NCI-H345 treated with DMSO at 0.1 percent for 48 hours (cell line): ENCODE measurements at regions not wholly inside any gene's neighbourhood (a gene's known extent, or its start where the extent isn't known, plus 50 kb on each side); places are given as distances from the start of the nearest gene placed in this dataset.
A peak's percentile ranks its signal among the peaks of the same experiment; 100 is the strongest.

ENCODE experiments used
- DNase-seq: peaks from one replicate; lab custom pipeline; 2025; ENCODE audit not compliant: unreplicated experiment; lab: John Stamatoyannopoulos, UW

DNA sequence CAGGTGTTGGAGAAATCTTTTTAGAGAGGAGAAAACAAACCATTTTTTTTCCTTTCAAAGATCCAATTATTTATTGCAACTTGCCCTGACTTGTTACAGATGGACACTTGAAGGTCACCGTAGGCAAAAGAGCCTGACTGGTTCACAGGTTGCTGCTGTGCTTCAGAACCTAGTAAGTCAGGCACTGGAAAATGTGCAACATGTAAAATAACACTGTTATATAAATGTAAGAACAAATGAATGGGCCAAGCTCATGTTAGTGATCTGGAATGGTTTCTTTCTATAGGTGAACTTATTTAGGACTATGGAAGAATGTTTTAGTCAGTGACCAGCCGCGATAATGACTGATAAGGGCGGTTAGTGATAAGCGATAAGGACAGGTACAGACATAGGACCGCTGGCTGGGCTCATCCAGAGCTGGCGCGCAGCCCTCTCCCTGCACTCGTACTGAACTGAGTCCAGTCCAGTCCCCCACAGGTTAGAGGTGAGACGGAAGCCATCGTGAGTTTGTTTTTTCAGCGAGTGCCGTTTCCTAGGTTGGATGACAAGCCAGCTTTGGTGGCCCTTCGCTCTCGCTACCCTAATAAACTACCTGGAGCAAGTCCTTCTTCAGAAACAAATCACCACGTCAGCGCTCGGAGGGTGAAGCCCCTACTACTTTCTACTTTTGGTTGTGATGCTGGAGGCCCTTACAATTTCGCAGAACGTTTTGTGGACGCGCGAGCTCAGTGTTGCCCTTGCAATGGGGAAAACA, 94.4 kb upstream of the PRDM1 start:
- DNase-seq: peak; percentile 57

DNA sequence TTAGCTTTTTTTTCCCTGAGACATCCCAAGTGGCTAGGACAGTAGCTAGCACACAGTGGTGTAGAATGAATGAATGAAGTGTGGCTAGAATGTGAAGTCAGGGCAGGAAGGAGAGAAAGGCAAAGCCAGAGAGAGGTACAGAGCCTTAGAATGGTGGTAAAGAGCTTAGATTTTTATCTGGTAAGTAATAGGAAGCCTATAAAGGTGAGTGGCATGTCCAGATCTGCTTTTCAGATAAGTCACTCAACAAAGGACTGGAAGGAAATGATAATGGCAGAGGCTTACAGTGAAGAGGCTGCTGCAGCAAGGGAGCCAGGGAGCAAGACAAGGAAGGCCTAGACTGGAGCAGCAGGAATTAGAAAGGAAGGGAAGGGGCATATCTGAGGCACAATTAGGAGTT, 96.0 kb upstream of the PRDM1 start:
- no peak for DNase-seq

DNA sequence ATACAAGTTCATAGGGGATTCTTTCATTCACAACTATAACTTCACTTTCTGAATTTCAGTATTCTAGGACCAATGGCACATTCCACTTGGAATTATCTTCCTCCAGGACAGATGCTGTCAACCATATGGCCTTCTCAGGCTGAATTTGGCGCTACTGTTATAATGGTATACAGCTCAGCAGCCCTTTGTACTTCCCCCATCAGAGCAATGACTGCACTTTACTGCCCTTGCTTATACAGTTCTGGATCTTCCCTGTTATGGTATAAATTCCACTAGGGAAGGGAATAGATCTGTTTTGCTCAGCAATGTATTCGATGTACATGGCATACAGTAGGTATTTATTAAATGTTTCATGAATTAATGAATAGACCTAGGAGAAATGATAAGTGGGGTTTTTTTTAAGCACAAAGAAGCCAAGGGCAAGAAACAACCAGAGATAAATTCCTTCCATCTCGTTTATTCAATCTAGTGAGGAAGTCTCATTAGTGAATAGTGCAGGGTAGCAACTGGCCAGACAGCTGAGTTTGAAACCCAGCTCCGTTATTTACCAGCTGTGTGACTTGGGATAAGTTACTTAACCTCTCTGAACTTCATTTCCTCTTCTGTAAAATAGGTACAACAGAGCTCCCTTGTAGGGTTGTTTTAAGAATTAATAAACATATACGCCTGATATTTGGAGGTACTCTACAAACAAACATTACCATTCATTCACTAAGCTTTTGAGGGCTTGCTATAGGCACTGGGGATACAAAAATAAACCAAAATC, 97.1 kb upstream of the PRDM1 start:
- DNase-seq: no peak

DNA sequence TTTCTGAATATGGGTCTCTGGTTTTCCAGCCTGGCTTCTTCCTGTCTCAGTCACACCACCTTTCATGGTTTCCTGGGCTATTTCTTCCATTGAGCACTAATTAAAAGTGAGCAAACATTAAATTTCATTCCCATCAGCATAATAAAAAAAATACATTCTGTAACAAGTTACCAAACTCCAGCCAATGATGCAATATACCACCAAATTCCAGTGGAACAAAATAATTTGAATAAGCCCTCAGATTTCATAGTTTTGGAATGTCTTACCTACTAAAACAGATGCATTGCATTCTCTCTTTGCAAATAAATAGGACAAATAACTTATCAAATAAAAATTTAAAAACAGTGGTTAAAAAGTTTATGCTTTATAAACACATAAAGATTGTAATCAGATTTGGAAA, 97.8 kb upstream of the PRDM1 start:
- DNase-seq: no peak

DNA sequence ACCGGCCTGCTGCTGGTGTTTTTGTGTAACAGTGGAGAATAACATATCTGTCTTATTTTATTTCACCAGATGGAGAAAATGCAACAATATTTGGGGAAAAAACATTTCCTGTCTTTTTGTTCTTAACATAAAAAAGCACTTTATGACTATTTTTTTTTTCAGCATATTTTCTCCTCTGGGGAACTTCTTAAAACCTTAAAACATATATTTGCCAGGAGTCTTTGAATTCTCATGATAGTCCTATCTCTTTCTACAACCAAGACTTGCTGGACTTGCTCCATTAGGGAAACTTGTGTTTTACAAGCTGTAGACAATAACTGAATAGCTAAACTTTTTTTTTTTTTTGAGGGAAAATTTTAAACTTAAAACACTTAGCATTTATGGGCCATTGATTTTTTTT, 98.6 kb upstream of the PRDM1 start:
- DNase-seq: no peak

DNA sequence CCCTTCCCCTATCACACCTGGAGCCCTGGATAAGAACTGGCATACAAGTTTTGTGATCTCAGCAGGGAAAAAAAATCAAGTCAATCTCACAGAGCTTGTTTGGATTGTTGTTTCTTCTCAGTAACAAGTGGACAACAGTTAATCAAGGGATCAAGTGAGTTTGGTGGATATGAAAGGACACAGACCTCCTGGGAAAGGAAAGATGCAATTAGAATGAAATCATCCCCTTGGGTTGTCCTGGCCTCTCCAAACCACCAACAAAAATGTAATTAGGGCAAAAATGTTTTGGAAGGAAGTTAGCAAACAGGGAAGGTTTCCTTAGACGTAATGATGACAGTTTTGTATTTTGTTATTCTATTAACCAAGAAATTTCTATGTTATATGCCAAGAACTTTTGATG, 99.1 kb upstream of the PRDM1 start:
- no peak for DNase-seq

DNA sequence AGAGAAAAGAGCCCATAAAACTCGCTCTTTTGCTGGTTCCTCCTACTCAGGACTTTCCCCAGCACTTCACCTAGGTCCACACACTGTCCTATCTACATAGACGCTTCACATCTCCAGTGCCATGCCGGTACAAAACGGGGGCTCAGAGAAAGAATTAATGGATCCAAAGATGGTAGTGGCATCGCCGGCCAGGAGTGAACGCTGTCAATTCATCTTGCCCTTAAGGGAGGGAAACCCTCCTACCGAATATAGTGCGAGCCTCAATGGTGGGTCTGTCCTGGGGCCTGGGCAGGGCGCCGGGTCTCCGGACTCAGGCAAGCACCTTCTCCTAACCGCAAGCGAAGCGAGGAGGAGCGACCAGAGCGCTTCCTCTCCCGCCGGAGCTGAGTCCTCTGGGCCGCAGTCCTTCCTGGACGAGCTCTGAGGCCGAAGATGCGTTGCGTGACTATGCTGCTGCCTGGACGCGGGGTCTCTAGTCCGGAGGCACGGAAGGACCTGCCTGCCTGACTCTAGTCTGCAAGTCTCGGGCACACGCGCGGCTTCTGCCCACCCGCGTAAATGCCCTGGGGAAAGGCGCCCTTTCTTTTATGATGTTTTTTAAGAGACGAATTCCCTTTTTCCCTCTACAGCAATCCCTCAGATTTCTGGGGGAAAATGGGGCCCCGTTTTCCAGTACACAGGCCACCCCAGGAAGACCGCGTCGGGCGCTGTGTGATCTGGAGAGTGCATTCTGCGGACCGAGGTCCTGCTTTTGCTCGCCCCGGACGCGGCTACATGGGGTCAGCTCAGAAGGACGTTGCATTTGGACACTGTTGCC, 100.1 kb upstream of the PRDM1 start:
- no peak for DNase-seq

DNA sequence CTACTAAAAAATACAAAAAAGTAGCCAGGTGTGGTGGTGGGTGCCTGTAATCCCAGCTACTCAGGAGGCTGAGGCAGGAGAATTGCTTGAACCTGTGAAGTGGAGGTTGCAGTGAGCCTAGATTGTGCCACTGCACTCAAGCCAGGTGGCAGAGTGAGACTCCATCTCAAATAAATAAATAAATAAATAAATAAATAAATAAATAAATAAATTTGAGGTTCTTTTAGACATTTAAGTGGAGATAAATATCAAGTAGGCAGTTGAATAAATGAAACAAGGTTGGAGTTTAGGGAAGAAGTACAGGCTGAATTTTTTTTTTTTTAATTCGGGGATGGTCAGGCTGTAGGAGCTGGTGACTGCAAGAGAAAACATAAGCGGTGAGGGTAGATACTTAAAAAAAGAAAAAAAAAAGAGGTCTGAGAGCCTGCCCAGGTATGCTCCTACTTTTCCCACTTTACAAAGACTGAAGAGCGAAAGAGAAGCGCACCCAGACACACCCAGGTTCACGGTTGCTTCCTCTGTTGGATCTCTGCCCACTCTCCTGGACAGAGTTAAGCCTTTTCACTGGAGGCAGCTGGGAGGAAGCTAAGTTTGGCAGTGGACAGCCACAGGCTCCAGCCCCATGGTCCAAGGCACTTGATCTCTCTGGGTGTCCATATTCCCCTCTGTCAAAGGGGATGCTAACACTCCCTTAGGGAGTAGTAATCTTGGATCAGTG, 100.9 kb upstream of the PRDM1 start:
- no peak for DNase-seq

DNA sequence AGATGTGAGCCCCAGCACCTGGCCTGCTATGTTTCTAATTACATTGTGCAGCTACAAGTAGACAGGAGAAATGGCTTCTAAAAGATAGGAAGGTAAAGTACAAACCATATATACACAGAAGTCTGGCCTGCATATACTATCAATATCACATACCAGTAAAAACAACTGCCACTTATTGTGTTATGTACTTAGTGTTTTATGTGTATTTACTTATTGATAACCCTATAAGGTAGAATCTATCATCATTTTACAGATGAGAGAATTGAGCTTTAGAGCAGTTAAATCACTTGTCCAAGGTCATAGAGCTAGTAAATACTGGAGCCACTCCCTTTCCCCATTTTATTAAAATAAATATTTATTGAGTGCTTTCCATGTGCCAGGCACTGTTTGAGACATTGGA, 102.4 kb upstream of the PRDM1 start:
- DNase-seq: no peak

DNA sequence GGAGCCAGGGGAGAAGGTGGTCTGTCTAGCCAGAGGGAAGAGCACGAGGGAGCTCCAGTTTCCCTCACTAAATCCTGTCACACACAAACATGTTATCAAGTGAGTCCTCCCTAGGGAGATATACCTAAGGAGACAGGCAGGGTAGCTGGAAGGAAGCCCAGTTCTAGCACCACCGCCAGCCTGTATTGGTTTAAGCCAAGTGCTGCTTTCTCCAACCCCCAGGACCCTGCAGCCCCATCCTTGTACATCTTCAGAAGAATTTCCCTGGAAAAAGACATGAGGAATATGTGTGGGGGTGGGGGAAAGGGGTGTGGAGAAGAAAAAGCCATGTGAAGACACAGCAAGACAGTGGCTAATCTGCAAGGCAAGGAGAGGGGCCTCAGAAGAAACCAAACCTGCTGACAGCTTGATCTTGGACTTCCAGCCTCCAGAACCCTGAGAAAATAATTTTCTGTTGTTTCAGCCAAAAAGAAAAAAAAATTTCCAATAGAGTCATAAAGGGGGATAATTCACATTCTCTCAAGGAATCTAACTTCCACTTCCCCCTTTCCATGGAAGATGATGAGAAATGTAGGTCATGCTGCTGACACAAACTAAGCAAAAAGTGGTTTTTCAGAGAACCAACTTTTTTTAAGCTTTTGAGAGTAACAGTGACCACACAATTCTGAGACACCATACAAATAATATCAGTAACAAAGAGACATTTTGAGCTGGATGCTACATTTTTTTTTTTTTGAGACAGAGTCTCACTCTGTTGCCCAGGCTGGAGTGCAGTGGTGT, 103.2 kb upstream of the PRDM1 start:
- DNase-seq: peak; percentile 43

DNA sequence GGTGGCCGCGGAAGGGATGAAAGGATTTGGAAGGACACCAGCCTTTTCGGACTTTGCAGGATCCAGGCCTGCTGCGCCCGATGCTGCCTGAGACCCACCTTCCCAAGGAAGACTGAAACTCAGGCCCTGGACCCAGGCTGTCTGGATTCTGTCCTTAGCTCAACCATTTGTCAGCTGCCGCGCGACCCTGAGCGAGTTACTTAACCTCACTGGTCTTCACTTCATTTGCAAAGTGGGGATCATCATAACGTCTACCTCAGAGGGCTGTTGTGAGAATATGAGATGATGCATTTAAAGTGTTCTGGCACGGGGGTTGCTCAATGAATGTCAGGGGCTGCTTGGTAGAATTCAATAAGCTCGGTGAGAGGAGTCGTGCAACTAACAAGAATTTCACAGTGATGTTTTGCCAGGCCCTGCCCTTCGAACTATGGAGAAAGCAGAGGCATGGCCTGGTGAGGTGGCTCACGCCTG, 104.2 kb upstream of the PRDM1 start:
- no peak for DNase-seq

DNA sequence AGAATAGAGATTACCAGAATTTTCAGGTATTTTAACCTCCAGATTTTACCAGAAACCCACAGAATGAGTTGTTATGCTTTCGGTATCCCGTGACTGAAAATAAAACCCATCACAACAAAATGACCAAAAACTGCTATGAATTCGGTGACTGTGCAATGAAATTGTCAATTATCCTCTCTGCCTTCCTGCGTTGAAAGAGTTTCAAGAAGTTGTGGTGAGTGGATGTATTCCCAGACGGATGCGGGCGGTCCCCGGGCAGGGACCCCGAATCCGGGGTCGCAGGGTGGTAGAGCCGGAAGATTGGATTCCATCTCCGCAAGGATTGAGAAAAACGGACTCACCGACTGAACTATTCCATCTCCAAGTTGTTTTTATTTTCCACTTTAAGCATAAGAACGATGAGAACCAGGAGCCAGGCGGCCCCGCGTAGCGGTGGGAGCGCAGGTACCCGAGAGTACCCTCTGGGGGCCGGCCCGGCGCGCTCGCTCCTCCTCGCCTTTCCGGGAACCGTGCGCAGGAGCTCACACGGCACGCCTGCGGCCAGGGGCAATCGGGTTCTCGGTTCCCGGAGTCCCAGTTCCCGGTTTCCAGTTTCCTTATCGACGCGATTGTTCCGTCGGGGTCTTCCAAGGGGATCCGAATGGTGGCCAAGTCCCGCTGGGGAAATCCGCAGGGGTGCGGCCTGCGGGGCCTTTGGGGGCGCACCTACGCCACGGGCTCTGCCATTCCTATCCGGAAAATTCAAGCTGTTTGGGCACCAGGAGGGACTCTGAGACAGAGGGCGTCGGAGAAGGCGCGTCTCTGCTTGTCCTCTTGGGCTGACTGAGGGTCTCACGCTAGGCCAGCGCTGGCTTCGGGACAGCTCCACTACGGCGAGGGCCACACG, 104.9 kb upstream of the PRDM1 start:
- no peak for DNase-seq

DNA sequence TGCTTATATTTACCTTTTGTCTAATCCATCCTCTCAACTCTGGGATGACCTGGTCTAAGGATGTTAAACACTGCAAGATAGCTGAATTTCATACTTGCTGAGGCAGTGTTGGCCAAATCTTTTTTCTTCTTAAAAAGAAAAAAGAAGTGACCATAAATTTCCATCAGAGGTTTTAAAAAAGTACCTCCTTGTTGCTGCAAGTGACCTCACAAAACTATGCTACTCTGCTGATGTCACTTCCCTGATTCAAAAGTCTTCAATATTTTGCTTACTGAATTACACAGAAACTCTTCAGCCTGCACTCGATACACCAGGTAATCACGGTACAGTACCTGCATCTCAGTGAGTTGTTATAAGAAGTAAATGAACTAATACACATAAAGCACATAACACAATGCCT, 107.2 kb upstream of the PRDM1 start:
- DNase-seq: no peak

DNA sequence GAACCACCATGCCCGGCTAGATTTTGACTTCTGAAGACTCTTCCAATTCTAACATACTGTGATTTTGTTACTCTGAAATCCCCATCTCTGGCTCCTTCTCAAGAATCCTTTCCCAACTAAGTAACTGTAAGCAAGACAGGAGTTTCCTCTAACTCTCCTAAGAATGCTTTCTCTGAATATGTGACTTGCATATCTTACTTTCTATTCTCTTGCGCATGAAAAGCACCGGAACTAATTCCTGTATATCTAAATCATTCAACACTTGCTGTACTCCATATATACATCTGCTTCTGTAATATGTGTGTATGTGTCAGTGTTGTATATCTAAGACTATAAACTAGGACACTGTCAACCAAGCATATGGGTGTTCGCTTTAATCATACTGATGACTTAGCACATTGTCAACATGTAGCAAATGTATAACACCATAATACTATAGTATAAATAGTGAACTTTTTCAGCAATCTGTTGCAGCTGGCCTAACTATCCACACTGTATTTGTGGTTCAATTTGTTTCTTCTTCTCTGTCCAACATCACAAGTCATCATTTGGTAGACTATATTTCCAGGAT, 108.1 kb upstream of the PRDM1 start:
- no peak for DNase-seq

DNA sequence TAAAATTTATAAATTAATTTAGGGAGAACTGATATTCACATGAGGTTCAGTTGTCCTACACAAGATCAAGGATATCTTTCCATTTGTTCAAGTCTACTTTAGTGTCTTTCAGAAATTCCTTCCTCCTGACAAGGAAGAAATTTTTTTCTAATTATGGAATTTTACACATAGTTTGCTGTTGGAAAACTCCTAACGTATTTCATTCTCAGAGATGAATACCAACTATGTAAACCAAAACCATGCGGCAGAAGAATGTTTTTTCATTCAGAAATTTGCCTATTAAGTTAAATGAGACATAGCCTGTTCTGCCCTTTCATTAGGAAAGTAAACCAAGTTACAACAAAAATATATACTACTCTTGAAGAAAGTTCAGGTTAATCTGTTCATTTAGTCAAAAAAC, 111.2 kb upstream of the PRDM1 start:
- DNase-seq: no peak

DNA sequence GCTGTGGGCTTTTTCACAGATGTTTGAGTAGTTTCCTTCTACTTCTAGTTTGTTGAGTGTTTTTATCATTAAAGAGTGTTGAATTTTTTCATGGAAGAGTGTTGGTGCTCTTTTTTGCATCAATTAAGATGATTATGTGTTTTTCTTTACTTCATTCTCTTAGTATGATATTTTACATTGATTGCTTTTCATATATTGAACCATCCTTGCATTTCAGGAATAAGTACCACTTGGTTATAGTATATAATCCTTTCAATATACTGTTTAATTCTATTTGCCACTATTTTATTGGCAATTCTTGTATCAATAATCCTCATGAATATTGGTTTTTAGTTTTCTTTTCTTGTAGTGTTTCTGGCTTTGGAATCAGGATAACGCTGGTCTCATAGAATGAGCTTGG, 113.7 kb upstream of the PRDM1 start:
- no peak for DNase-seq

DNA sequence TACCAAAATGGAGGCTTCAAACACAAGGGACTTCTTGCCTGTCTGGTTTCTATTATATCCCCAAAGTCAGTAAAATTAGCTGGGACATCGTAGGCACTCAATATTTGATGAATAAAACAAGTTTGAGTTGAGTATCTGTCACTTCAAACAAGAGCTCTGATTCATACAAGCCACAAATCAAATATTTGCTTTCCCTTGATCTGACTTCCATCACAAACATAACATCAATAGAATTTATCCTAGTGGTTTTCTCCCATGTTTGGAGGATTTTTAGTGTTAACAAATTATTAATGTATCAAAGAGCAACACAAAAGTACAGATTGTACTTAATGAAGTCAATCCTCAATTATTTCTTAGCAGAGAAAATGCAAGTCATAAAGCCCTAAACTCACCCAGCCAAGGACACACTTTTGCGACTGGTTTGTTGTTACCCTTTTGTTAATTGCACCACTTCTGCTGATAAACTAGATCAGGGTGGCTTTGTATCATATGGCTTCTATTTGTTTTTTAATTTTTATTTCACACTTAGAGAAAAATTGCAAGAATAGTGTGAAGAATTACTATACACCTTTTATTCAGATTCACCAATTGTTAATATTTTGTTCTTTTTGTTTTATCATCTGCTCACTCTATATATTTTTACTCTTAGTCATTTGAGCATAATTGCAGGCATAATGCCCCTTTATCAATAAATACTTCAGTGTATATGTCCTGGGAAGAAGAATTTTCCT, 117.4 kb upstream of the PRDM1 start:
- DNase-seq: no peak

DNA sequence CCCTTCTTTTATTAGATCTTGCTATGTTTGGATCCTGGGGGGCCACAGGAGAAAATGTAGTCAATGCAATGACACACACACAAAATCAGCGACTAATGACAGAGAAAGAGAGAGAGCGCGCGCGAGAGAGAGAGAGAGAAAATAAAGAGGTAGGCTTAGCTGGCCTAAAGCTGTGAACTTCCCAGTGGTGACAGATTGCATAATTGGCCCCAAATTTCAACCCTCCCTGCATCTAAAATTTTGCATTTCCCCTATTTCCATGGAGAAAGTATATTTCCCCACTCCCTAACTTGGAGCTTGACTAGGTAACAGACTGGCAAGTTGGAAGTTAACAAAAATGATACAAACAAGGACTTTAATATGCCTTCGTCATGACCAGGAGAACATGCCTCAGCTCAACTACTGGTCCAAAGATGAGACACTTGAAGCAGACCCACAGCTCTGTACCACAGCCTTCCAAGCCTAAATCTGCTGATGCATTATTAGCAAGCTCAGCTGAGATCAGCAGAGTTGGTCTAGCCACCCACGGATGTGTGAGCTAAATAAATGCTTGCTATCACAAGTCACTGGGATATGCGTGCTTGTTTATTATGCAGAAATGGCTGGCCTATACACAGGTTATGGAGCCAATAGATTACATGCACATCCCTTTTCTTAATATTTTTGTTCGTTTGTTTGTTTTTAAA, 118.1 kb upstream of the PRDM1 start:
- DNase-seq: no peak
